SK-N-SH (cell line): ENCODE measurements at regions not wholly inside any gene's neighbourhood (a gene's known extent, or its start where the extent isn't known, plus 50 kb on each side); places are given as distances from the start of the nearest gene placed in this dataset.

ENCODE experiments used
- CTCF ChIA-PET: fragments of 300-600, 350-600 bp; formaldehyde crosslinking; extraction: SDS; loops from one replicate; lab custom pipeline; 2021; lab: Yijun Ruan, JAX
- POLR2A ChIA-PET: fragments of 350-600 bp; sonication (Branson Sonifier 250); formaldehyde crosslinking; extraction: SDS; loops from one replicate; lab custom pipeline; 2020; ENCODE audit warnings: antibody characterized with exemption, inconsistent platforms; lab: Yijun Ruan, JAX
- DNase-seq: peaks from one replicate; pipeline ENCODE4 v3.0.0; 2012
- H2AFZ ChIP-seq: fragments of 200-600 bp; sonication (generic); 2 replicates; pipeline ENCODE4 v1.8.1; 2016; ENCODE audit warnings: antibody characterized with exemption, mild to moderate bottlenecking, low read depth
- H3F3A ChIP-seq: fragments of 200-600 bp; sonication (generic); replicated peaks from 2 replicates; pipeline ENCODE3; 2016; ENCODE audit warnings: antibody characterized with exemption, mild to moderate bottlenecking; ENCODE audit not compliant: insufficient read depth
- H3K27ac ChIP-seq, 2 experiments: fragments of 200-500 bp in 1 of 2; fragments of 200-600 bp in 1 of 2; sonication (Bioruptor generic) in 1 of 2; sonication (generic), shearing (Covaris generic) in 1 of 2; 2 replicates each; pipeline versions ENCODE4 v1.5.1 to v1.6.1; 2014 to 2016; ENCODE audit warnings: low read depth in 2 of 2, inconsistent platforms in 1 of 2, low read length in 1 of 2, mild to moderate bottlenecking in 1 of 2, mixed read lengths in 1 of 2
- H3K27me3 ChIP-seq: fragments of 200-600 bp; sonication (generic), shearing (Covaris generic); 2 replicates; pipeline ENCODE4 v1.6.1; 2016; ENCODE audit warnings: mixed run types; ENCODE audit not compliant: insufficient read depth
- H3K36me3 ChIP-seq, 2 experiments: fragments of 200-500 bp in 1 of 2; fragments of 200-600 bp in 1 of 2; sonication (Bioruptor generic) in 1 of 2; sonication (generic) in 1 of 2; replicated peaks in 1 of 2; 2 replicates each; pipeline versions ENCODE3 to v1.5.1; 2014 to 2016; ENCODE audit warnings: low read length in 1 of 2, mild to moderate bottlenecking in 1 of 2; ENCODE audit not compliant: insufficient read depth in 2 of 2, control insufficient read depth in 1 of 2
- H3K4me1 ChIP-seq, 2 experiments: fragments of 200-500 bp in 1 of 2; fragments of 200-600 bp in 1 of 2; sonication (Bioruptor generic) in 1 of 2; sonication (generic), shearing (Covaris generic) in 1 of 2; 2 replicates each; pipeline versions ENCODE4 v1.5.1 to v1.6.1; 2014 to 2016; ENCODE audit warnings: low read depth in 1 of 2, low read length in 1 of 2, mixed run types in 1 of 2; ENCODE audit not compliant: insufficient read depth in 2 of 2, control insufficient read depth in 1 of 2
- H3K4me2 ChIP-seq: fragments of 200-600 bp; sonication (generic), shearing (Covaris generic); 2 replicates; pipeline ENCODE4 v1.6.1; 2017; ENCODE audit warnings: mixed run types
- H3K4me3 ChIP-seq, 2 experiments: fragments of 200-500 bp in 1 of 2; fragments of 200-600 bp in 1 of 2; sonication (Bioruptor generic) in 1 of 2; sonication (generic), shearing (Covaris generic) in 1 of 2; 2 replicates each; pipeline versions ENCODE4 v1.5.1 to v1.8.1; 2014 to 2016; ENCODE audit warnings: low read depth in 2 of 2, inconsistent platforms in 1 of 2, low read length in 1 of 2, mild to moderate bottlenecking in 1 of 2, mixed read lengths in 1 of 2, moderate library complexity in 1 of 2
- H3K79me2 ChIP-seq: fragments of 200-600 bp; sonication (generic); 2 replicates; pipeline ENCODE4 v1.8.1; 2017; ENCODE audit warnings: mild to moderate bottlenecking; ENCODE audit not compliant: insufficient read depth
- H3K9ac ChIP-seq: fragments of 200-600 bp; sonication (generic); 2 replicates; pipeline ENCODE4 v1.6.1; 2017; ENCODE audit warnings: mixed run types
- H3K9me2 ChIP-seq: fragments of 200-600 bp; sonication (generic); 2 replicates; pipeline ENCODE4 v1.6.1; 2017; ENCODE audit warnings: mixed run types
- H3K9me3 ChIP-seq: fragments of 200-600 bp; sonication (generic); 2 replicates; pipeline ENCODE4 v1.6.1; 2017; ENCODE audit warnings: mixed run types, mild to moderate bottlenecking, moderate library complexity
- H4K20me1 ChIP-seq: fragments of 200-600 bp; sonication (generic); 2 replicates; pipeline ENCODE4 v1.6.1; 2017; ENCODE audit warnings: mild to moderate bottlenecking, mixed run types; ENCODE audit not compliant: insufficient read depth
- CHD2 ChIP-seq: fragments of 150-350 bp; IDR thresholded peaks from 2 replicates; pipeline ENCODE4 v1.6.1; 2018; ENCODE audit warnings: low read length; ENCODE audit not compliant: partially characterized antibody
- EZH2phosphoT487 ChIP-seq: fragments of 200-600 bp; sonication (generic); IDR thresholded peaks from 2 replicates; pipeline ENCODE4 v1.6.1; 2017; ENCODE audit warnings: low read depth, mixed run types, mild to moderate bottlenecking, antibody characterized with exemption, moderate library complexity, borderline replicate concordance
- FOSL2 ChIP-seq: IDR thresholded peaks from 2 replicates; pipeline ENCODE4 v1.4.0; 2012; ENCODE audit warnings: low read depth, mild to moderate bottlenecking, moderate library complexity, borderline replicate concordance
- FOXJ3 ChIP-seq: sonication (generic); formaldehyde crosslinking; IDR thresholded peaks from 2 replicates; pipeline ENCODE4 v1.5.1; 2020; ENCODE audit warnings: mild to moderate bottlenecking, missing genetic modification reagents
- GABPA ChIP-seq: IDR thresholded peaks from 2 replicates; pipeline ENCODE4 v1.4.0; 2012; ENCODE audit warnings: low read depth, mild to moderate bottlenecking
- GATA2 ChIP-seq: sonication (generic); formaldehyde crosslinking; IDR thresholded peaks from 2 replicates; pipeline ENCODE4 v1.5.0; 2020; ENCODE audit warnings: mild to moderate bottlenecking, missing genetic modification reagents
- IRF3 ChIP-seq: fragments of 150-350 bp; IDR thresholded peaks from 2 replicates; pipeline ENCODE4 v1.6.1; 2016; ENCODE audit warnings: mild to moderate bottlenecking, low read depth, low read length
- MEF2A ChIP-seq: IDR thresholded peaks from 2 replicates; pipeline ENCODE4 v1.4.0; 2012; ENCODE audit warnings: low read depth, borderline replicate concordance
- NFIC ChIP-seq: IDR thresholded peaks from 2 replicates; pipeline ENCODE4 v1.4.0; 2012; ENCODE audit warnings: borderline replicate concordance
- NRF1 ChIP-seq: IDR thresholded peaks from 2 replicates; pipeline ENCODE4 v1.6.1; 2012; ENCODE audit warnings: low read depth, mild to moderate bottlenecking, low read length
- PBX3 ChIP-seq: IDR thresholded peaks from 2 replicates; pipeline ENCODE4; 2012
- RXRA ChIP-seq: IDR thresholded peaks from 2 replicates; pipeline ENCODE4 v1.4.0; 2012; ENCODE audit warnings: low read depth, mild to moderate bottlenecking, borderline replicate concordance
- SIN3A ChIP-seq: IDR thresholded peaks from 2 replicates; pipeline ENCODE4 v1.6.1; 2012; ENCODE audit warnings: low read depth, mild to moderate bottlenecking, low read length, moderate library complexity, borderline replicate concordance
- TAF1 ChIP-seq: IDR thresholded peaks from 2 replicates; pipeline ENCODE4 v1.6.1; 2012; ENCODE audit warnings: low read depth, mild to moderate bottlenecking, low read length, moderate library complexity, borderline replicate concordance
- YY1 ChIP-seq: IDR thresholded peaks from 2 replicates; pipeline ENCODE4 v1.4.0; 2012; ENCODE audit warnings: low read depth, mild to moderate bottlenecking
- WGBS: methylation state at CpG from one replicate; pipeline ENCODE4 v1.1.6; 2017; ENCODE audit warnings: low lambda C conversion rate; 5-methylcytosine and 5-hydroxymethylcytosine counted together
- TF ChIP-seq, protein P1 (sequence below): fragments of 200-600 bp; sonication (generic); IDR thresholded peaks from 2 replicates; pipeline ENCODE4 v1.6.1; 2017; ENCODE audit warnings: antibody characterized with exemption, mild to moderate bottlenecking, moderate library complexity
- TF ChIP-seq, protein P2 (sequence below): fragments of 150-350 bp; IDR thresholded peaks from 2 replicates; pipeline ENCODE4 v1.6.1; 2017; ENCODE audit warnings: antibody characterized with exemption, low read length, low read depth, borderline replicate concordance
- TF ChIP-seq, protein P3 (sequence below): IDR thresholded peaks from 2 replicates; pipeline ENCODE4 v1.4.0; 2012; ENCODE audit warnings: low read depth, borderline replicate concordance
- TF ChIP-seq, protein P4 (sequence below): IDR thresholded peaks from 2 replicates; pipeline ENCODE4 v1.4.0; 2012; ENCODE audit warnings: low read depth, borderline replicate concordance

DNA sequence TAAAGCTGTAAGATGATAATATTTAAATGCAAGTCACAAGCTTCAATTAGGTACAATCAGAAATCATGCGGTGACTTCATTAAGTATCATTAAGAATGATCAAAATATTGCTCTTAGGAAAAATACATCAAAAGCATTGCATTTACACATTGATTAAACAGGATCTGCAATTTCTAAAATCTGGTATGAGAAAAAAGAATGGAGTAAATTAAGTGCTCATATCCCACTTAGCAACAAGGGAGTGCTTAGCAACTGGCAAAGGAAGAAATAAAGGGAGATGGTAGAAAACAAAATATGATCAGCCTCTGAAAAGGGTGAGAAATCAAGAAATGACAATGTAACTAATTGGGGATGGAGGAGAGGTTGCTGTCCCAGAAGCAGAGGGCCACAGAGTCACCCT, 1918.2 kb upstream of the PIK3C3 start:
- ChIA-PET CTCF (no interaction called here), POLR2A (no interaction called here)
- Histone ChIP-seq H3K79me2 (no peaks in the 10 kb centered on the region), H2AFZ (no peak overlapping the region), H3K36me3 (no peaks in the 10 kb centered on the region), H3K4me2 (no peak overlapping the region), H3K27ac (no peak overlapping the region), H3K4me1 (no peaks in the 10 kb centered on the region; a peak in 1 of 4 replicates), H3F3A (no peaks in the 10 kb centered on the region), H3K9ac (no peak overlapping the region), H3K27me3 (no peaks in the 10 kb centered on the region), H3K9me2 (no peaks in the 10 kb centered on the region), H4K20me1 (no peaks in the 10 kb centered on the region), H3K9me3 (no peaks in the 10 kb centered on the region), H3K4me3 (no peak overlapping the region)
- TF ChIP-seq, protein P1, sequence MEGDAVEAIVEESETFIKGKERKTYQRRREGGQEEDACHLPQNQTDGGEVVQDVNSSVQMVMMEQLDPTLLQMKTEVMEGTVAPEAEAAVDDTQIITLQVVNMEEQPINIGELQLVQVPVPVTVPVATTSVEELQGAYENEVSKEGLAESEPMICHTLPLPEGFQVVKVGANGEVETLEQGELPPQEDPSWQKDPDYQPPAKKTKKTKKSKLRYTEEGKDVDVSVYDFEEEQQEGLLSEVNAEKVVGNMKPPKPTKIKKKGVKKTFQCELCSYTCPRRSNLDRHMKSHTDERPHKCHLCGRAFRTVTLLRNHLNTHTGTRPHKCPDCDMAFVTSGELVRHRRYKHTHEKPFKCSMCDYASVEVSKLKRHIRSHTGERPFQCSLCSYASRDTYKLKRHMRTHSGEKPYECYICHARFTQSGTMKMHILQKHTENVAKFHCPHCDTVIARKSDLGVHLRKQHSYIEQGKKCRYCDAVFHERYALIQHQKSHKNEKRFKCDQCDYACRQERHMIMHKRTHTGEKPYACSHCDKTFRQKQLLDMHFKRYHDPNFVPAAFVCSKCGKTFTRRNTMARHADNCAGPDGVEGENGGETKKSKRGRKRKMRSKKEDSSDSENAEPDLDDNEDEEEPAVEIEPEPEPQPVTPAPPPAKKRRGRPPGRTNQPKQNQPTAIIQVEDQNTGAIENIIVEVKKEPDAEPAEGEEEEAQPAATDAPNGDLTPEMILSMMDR: no peak
- TF ChIP-seq SIN3A (no peak), GATA2 (CRISPR knock-in tag) (no peak), NFIC (no peak), RXRA (no peak), CHD2 (no peak), PBX3 (no peak), YY1 (no peak), EZH2phosphoT487 (no peak)
- DNase-seq: no peak
- WGBS: 88% methylated on average over 1 of the region's 1 CpG

- CTCF ChIA-PET: no interaction called here
- no peak overlapping the region for H3K27ac ChIP-seq
- no peak overlapping the region for H3K4me3 ChIP-seq
- H3K27me3 ChIP-seq: no peaks in the 10 kb centered on the region
- POLR2A ChIA-PET: no interaction called here
- H4K20me1 ChIP-seq: no peaks in the 10 kb centered on the region
- H3K4me1 ChIP-seq: no peaks in the 10 kb centered on the region; a peak in 1 of 4 replicates
- H3K79me2 ChIP-seq: no peaks in the 10 kb centered on the region
- no peak for DNase-seq
- no peak overlapping the region for H2AFZ ChIP-seq
- H3K9me2 ChIP-seq: no peaks in the 10 kb centered on the region
- no peaks in the 10 kb centered on the region for H3F3A ChIP-seq
- no peaks in the 10 kb centered on the region for H3K36me3 ChIP-seq
- no peak overlapping the region for H3K9ac ChIP-seq
- no peaks in the 10 kb centered on the region for H3K9me3 ChIP-seq
- 83% methylated on average over 1 of the region's 1 CpG for WGBS
- H3K4me2 ChIP-seq: no peak overlapping the region
- no peak for TF ChIP-seq FOSL2
- TF ChIP-seq IRF3: no peak
- TF ChIP-seq, protein P2, sequence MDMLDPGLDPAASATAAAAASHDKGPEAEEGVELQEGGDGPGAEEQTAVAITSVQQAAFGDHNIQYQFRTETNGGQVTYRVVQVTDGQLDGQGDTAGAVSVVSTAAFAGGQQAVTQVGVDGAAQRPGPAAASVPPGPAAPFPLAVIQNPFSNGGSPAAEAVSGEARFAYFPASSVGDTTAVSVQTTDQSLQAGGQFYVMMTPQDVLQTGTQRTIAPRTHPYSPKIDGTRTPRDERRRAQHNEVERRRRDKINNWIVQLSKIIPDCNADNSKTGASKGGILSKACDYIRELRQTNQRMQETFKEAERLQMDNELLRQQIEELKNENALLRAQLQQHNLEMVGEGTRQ: no peak
- no peak for TF ChIP-seq PBX3
- TF ChIP-seq TAF1: no peak
- no peak for TF ChIP-seq NRF1
- TF ChIP-seq EZH2phosphoT487: no peak
- no peak for TF ChIP-seq FOXJ3 (CRISPR knock-in tag)
- TF ChIP-seq MEF2A: no peak
- TF ChIP-seq CHD2: no peak
- TF ChIP-seq, protein P3, sequence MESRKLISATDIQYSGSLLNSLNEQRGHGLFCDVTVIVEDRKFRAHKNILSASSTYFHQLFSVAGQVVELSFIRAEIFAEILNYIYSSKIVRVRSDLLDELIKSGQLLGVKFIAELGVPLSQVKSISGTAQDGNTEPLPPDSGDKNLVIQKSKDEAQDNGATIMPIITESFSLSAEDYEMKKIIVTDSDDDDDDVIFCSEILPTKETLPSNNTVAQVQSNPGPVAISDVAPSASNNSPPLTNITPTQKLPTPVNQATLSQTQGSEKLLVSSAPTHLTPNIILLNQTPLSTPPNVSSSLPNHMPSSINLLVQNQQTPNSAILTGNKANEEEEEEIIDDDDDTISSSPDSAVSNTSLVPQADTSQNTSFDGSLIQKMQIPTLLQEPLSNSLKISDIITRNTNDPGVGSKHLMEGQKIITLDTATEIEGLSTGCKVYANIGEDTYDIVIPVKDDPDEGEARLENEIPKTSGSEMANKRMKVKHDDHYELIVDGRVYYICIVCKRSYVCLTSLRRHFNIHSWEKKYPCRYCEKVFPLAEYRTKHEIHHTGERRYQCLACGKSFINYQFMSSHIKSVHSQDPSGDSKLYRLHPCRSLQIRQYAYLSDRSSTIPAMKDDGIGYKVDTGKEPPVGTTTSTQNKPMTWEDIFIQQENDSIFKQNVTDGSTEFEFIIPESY: no peak
- TF ChIP-seq GATA2 (CRISPR knock-in tag): no peak
- TF ChIP-seq, protein P4, sequence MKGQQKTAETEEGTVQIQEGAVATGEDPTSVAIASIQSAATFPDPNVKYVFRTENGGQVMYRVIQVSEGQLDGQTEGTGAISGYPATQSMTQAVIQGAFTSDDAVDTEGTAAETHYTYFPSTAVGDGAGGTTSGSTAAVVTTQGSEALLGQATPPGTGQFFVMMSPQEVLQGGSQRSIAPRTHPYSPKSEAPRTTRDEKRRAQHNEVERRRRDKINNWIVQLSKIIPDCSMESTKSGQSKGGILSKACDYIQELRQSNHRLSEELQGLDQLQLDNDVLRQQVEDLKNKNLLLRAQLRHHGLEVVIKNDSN: no peak
- TF ChIP-seq GABPA: no peak
Observed at GRCh38 chr18:40035966-40036365, 1919.1 kb upstream of the PIK3C3 start.
